Hepatic stellate cell (primary cell): ENCODE measurements at regions not wholly inside any gene's neighbourhood (a gene's known extent, or its start where the extent isn't known, plus 50 kb on each side); places are given as distances from the start of the nearest gene placed in this dataset.
"Not testable (repeated sequence)": the region's sequence is repeated elsewhere in the genome, so short reads cannot be mapped to it uniquely, and the experiment has no call there.

ENCODE experiments used
- DNase-seq: peaks from one replicate; pipeline ENCODE4 v3.0.0; 2011; ENCODE audit warnings: low spot score

DNA sequence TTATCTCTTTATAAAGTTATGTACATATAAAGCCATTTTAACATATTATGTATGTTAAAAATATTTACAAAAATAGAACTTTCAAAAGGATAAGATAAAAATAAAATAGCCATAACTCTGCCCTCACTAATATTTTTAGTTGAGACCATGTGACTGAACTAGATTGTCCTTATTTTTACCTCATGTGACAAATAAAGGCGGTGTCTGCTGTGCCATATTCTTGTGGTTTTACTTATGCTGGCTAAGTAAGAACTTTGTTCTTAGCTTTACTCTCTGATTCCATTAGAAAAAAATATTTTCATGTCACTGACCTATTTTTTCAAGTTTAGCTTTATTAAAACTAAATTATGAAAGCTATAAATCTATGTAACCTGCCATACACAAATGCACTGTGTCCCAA is 135.6 kb upstream of the TSC22D1 start:
- DNase-seq, result no peak

DNA sequence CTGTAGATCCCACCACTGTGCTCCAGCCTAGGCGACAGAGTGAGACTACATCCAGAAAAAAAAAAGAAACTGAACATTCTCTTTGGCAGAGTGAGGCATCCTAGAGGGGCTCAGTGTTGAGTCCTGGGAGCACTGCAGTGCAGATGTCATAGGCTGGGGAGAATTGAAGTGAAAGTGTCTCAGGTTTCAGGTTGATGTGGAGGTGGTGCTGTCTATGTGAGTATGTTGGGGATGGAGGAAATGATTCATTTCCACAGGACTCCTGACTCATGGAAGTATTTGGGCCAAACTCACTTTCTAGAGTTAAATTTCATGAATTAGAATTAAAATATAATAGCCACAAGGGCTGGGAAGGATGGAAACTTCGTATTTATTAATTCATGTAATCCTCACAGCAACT is 134.4 kb upstream of the TSC22D1 start:
- peak; percentile 64 for DNase-seq

DNA sequence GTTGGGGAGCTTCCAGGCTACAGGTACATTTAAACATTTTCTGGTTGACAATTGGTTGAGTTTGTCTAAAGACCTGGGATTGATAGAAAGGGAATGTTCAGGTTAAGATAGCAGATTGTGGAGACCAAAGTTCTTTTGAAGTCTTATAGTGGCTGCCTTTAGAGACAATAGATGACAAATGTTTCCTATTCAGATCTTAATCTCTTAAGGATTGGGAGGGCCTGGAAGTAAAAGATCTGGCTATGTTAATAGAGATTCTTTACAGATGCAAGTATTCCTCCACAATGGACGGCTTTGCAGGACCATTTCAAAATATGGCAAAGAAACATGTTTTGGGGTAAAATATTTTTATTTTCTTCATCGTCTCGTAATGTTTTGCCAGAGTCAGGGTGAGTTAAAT is 128.7 kb upstream of the TSC22D1 start:
- not testable (repeated sequence) for DNase-seq

DNA sequence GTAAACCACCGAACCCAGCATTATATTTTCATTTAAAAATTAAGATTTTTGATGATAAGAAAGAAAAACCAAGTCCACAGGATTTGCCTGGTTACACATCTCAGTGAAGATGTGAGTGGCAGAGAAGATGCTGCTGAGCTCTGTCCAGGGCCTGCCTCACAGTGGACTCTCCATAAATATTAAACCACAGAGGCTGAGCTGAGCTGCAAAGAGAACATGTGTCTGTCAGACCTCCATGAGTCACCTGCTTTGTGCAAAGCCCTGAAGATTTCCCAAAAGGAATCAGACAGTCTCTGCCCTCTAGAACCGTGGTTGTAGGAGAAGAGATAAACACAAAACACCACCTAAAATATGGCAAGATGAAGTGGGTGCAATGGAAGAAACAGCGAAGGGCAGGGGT is 127.2 kb upstream of the TSC22D1 start:
- peak; percentile 19 for DNase-seq

DNA sequence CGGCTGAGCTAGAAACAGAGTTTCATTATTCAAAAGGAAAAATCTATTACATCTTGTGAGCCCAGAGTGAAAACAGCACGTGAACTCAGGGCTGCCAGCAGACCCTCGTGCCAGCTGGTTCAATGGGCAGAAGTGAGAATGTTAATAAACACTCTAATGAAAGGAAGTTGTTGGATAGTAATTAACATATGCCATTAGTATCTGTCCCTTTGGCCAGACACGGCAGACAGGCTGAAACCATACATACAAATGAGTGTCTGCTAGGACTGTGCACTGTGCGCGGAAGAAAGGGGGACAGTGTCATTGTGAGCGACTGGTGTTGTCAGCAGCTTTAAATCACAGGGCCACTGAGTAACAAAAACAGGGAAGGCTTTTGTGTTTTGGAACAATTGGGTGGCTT is 121.9 kb upstream of the TSC22D1 start:
- DNase-seq, result no peak

DNA sequence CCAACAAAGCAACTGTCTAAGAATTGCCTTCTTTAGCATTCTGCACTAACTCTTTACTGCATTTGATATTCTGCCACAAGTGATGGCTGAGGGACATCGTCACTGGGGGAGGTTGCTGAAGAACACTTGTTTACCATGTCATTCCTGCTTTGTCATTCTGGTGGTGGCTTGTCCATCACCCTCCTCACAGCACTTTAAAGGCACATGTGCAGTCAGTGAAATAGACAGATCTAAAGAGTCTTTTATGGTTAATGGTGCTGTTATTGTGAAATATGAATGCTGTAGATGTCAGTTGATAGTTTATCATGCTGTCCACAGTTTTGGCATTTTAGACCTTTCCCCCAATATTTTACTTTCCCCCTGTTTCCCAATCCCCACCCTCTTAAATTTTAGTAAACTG is 120.9 kb upstream of the TSC22D1 start:
- DNase-seq, result no peak

DNA sequence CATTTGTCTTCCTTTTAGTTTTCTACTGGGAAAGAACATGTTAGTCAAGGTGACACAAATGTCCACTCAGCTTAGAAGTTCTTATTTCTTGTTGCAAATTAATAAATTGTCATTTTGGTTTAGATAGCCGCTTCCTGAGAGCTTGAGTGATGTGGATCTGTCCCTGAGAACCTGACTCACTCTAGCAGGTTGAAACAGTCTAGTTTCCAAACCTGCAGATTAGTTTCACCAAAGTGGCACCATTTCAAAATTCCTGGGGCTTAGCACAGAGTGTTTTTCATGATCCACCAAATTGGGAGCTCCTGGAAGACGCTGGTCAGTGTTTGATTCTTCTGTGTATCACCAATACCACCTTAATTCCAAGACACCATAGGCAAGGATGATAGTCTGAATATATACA is 119.4 kb upstream of the TSC22D1 start:
- no peak for DNase-seq

DNA sequence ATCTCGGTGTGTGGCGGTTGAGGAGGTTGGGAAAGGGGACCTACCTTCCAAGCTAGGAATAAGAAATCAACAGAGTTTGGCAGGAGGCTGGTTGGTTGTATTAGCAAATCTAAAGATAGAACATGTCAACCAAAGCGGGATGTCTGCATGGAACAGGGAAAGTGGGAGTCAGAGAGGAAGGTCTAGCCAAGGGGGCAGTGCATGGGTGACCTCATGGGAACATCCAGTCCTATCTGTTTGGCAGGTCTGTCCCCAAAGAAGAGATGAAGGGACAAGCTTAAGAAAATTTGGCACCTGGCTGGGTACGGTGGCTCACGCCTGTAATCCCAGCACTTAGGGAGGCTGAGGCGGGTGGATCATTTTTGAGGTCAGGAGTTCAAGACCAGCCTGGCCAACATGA is 118.7 kb upstream of the TSC22D1 start:
- no peak for DNase-seq

DNA sequence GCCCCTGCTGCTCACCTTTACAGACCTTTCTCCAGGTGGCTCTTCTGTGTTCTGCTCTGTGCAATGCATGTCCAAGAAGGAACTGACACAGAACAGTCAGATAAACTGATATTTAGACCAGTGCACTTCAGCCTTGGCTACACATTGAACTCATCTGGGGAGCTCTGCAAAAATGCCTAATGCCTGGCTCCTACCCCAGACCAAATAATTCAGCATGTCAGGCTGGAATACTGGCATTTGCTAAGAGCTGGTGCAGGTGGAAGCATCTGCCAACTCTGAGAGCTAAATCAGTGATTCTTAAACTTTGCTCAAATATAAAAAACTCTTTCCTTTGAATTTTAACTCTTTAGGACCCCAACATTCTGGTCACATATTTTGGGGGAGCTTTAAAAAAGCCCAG is 118.2 kb upstream of the TSC22D1 start:
- no peak for DNase-seq

DNA sequence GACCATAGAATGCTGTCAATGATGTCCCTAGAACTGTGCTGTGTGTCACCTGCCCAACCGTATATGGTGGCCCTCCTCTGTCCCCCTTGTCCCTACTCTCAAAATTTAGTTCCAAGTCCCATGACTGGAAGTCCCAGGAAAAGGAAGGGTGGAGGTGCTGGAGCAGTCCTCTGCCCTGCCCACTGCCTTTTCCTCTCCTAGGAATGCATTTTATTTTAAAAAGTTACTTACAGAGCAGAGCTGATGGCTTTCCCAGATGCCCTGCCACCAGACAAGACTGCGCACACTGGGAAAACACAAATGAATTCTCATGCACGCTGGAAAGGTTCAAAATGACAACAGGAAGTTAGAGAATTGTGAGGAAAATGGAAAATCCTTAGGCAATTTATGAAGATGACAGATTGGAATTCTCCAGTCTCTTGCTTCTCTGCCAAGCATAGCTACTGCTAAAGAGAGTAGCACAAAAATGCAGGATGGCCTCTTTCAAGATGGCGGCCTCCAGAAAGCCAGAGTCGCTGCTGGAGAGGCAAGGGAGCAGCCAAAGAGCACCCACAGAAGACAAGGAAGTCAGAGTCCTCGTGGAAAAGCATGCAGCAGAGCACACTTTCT is 117.1 kb upstream of the TSC22D1 start:
- DNase-seq, result no peak

DNA sequence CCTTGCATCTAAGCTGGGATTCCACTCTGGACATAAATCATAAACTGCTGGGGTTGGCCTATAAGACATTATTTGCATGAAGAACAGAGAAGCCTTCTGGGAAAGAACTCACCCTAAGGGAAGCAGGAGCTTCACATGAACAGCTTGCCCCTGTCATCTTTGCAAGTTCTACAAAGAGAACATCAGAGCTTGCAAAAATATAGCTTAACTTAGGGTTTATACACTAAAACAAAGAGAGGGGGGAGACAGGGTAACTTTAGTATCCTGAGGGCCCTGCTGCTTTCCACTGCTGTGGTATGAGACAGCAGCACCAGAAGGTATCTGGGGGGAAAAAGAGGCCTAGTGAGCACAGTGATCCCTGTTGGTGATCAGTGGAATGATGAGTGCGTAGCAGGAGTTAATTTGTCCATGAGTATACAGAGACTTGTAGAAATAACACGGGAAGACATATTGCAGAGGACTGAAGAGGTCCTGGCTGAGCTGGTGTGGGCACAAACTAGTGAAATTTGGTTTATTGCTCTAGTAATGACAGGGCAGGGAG is 116.1 kb upstream of the TSC22D1 start:
- no peak for DNase-seq

DNA sequence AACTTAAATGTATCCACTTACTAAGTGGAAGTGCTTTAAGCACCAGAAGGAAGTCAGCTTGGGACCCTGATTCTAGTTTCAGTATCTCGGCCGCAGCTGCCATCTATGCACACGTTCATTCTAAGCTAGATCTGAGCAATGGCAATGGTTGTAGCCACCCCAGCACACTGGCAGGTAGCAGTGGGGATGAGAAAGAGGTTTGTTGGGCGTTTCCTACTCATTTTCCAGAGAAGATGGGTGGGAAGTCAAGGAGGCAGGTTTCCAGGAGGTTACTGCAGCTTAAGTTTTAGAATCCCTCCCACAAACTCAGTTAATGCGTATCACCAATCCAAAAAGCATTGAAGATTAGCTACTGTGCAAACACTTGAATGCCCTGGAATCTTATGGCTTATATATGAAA is 114.2 kb upstream of the TSC22D1 start:
- DNase-seq, result no peak

DNA sequence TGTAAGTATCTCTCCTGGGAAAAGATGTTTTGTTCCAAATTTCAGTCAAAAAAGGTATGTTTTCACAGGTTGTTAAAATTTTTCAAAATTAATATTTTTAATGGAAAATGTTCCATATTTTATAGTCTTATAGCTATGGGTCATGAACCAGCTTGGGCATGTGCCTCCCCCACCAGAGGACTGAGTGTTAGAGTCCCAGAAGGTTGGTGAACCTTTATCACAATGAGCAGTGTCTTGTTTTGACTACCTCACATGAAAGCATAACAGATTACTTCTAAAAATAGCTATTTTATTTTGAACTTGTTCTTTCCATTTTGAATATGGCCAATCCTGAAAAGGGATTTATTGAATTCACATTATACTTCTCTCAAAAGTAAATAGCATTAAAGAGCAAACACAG is 112.5 kb upstream of the TSC22D1 start:
- DNase-seq, result no peak

DNA sequence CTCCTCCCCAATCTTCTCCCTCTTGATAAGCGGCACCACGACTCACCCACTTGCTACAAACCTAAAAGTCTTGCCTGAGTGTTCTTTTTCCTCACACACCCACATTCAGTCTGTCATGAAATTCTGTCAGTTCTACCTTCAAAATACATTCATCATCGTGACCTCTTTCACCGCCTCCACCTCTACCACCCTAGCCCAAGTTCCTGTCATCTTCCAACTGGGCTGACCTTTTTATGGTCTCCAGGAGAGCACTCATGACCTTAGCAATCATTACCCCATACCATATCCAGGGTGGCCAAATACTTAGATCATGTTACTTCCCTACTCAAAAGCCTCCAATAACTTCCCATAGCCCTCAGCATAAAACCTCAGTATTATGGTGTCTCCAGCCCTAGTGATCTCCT is 110.4 kb upstream of the TSC22D1 start:
- no peak for DNase-seq

DNA sequence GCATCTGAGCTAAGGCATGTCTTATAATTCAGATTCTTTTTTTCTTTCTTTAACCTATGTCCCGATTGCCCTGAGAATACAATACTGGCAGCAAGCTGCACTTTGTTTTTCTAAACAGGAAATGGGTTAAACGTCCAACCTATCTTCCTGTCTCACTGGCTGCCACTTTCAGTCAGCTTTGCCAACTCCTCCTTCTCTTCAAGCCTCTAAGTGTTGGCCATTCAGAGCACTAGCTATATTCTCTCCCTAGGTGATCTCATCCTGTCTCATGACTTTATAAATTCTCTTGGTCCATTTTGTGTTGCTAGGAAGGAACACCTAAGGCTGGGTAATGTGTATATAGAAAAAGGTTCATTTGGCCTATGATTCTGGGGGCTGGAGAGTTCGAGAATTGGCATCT is 109.5 kb upstream of the TSC22D1 start:
- DNase-seq, result no peak

DNA sequence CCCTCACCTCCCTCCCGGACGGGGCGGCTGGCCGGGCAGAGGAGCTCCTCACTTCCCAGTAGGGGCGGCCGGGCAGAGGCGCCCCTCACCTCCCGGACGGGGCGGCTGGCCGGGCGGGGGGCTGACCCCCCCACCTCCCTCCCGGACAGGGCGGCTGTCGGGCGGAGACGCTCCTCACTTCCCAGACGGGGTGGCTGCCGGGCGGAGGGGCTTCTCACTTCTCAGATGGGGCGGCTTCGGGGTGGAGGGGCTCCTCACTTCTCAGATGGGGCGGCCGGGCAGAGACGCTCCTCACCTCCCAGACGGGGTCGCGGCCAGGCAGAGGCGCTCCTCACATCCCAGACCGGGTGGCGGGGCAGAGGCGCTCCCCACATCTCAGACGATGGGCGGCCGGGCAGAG is 106.3 kb upstream of the TSC22D1 start:
- not testable (repeated sequence) for DNase-seq

DNA sequence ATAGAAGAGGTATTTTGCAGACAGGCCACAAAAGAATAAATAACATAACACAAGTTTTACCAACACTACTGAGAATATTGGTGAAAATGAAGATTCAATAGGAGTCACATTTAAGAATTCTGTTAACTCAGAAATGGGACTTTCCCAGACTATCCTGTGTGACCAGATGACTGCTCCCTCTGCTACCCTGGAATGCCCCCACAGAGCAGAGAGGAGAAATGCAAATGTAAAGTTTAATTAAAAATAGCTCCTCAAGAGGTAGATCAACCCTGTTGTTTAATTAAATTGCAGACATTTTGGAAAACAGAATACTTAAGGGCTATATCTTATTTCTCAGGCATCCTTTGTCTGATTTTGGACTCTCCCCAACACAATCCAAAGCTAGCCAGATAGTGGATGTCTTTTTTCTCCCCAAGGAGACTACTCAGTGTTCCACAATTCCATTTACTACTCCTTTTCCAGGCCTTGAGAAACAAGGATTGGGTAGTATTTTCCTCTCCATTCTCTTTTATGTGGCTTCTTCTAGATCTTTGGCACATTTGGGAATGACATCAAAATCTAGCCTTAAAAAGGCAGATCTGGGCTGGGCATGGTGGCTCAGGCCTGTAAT is 104.7 kb upstream of the TSC22D1 start:
- no peak for DNase-seq

DNA sequence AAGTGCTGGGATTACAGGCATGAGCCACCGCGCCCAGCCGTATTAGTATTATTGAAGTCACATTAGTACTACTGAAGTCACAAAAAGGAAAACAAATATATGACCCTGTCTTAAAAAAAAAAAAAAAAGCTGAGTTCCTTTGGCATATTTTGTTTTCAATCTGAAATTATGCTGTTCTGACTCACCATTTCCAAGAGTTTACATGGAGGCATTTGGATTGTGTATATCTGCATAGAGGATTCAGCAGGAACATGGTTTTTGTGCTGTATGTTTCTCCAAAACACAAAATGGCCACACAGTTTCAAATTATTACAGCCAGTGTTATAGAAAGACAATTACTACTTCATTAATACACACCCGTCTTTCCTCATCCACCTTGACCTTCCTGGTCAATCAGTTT is 103.5 kb upstream of the TSC22D1 start:
- peak; percentile 34 for DNase-seq

DNA sequence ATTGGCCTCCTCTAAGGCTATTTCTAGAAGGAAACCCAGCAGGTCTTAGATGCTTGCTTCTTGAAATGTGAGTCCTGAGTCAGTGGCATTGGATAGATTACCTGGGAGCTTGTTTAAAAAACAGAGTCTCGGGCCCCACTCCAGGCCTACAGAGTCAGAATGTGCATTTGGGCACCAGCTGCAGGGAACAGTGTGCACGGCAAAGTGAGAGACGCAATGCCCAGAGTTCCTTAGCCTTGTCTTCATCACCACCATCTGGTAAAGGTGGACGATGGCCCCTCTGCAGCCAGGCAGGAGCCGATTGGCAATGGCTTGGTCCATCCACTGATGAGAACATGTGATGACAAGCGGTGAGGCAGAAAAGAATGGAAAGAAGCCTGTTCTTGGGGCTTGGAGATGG is 102.1 kb upstream of the TSC22D1 start:
- no peak for DNase-seq

DNA sequence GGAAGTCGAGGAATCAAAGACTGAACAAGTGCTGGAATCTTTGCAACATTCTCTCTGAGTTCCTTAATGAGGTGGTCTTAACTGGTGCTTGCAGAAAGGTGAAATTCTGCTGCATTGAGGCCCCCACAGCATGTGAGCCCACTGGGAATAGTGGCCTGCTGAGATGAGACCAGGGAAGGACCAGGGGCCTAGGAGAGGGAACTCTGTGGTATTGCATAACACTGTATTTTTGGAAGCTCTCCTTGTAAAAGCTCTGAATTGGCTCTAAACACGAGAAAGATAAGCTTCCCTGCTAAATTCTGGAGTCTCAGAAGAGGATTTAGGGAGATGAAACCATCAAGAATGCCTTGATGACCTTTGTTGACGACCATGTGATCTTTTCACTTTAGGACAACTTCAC is 100.4 kb upstream of the TSC22D1 start:
- DNase-seq, result no peak

DNA sequence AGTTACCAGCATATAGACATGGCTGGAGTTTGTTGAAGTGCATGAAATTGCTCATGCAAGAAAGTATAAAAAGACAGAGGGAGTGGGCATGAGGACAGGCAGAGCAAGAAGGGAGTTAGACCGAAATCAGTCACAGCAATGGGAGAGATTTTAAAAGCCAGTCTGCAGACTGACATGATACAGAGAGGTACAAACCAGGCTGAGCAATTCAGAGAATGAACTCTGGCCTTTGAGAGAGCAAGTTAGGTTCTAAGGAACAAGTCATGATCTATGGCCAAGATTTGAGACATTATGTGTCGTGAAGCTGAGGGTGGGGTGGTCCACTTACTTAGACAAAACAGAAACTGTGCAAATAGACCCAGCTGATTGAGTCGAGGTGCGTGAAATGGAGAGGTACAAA is 93.4 kb upstream of the TSC22D1 start:
- DNase-seq, result no peak

DNA sequence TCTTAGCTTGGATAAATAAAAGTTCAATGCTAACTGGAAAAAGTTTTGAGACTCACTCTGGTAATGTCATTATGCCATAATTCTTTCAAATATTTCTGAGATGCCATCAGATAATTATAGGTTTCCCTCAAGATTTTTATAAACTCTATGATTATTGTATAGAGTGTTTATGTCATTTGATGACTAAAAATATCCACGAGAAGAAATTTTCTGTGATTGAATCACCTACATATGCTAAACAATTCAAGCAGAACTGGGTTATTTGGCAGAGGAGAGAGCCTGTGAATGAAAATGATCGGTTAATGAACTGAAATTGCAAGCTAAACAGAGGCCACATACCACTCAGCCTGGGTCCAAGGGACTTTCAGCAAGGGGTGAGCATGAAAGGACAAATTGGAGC is 92.6 kb upstream of the TSC22D1 start:
- no peak for DNase-seq

DNA sequence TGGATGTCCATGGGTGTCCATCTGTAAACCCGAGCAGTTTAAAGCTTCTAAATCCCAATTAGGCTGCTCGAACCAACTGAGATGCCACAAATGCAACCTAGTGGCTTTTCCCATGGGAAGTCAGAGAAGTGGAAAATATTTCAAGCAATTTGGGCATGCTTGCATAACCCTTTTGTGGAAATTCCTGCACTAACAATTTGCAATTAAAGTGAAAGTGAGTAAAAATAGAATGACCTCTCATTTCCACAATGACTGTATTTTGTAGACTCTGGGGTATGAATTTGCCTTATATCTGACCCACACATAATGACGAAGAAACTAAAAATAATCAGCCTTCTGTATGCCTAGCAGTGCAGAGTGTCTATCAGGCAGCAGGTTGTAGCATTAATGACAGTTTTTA is 91.8 kb upstream of the TSC22D1 start:
- DNase-seq, result peak; percentile 43

DNA sequence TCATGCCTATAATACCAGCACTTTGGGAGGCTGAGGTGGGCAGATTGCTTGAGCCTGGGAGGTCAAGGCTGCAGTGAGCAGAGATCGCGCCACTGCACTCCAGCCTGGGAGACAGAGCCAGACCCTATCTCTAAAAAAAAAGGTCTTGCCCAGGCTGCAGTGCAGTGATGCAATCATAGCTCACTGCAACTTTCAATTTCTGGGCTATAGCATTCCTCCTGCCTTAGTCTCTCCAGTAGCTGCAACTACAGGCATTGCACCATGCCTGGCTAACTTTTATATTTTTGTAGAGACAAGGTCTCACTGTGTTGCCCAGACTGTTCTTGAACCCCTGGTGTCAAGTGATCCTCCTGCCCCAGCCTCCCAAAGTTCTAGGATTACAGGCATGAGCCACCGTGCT is 90.4 kb upstream of the TSC22D1 start:
- peak; percentile 37 for DNase-seq
